Mesendoderm (in vitro differentiated cells): ENCODE measurements at regions not wholly inside any gene's neighbourhood (a gene's known extent, or its start where the extent isn't known, plus 50 kb on each side); places are given as distances from the start of the nearest gene placed in this dataset.
A peak's percentile ranks its signal among the peaks of the same experiment; 100 is the strongest.

Source experiments
- DNase-seq: peaks from one replicate; pipeline ENCODE4 v3.0.0; 2013
- H2AK5ac ChIP-seq: 2 replicates; pipeline ENCODE4 v1.6.1; 2013; ENCODE audit warnings: low read length, inconsistent platforms
- H2BK120ac ChIP-seq: 2 replicates; pipeline ENCODE4 v1.6.1; 2013; ENCODE audit warnings: low read depth, mild to moderate bottlenecking, low read length, moderate library complexity, mixed read lengths
- H2BK15ac ChIP-seq: replicated peaks from 2 replicates; pipeline ENCODE4 v1.6.1; 2013; ENCODE audit warnings: low read depth, mild to moderate bottlenecking, moderate library complexity
- H2BK5ac ChIP-seq: 2 replicates; pipeline ENCODE4 v1.6.1; 2013; ENCODE audit warnings: low read length, inconsistent platforms
- H3K18ac ChIP-seq: 2 replicates; pipeline ENCODE4 v1.6.1; 2013; ENCODE audit warnings: mild to moderate bottlenecking, low read length, mixed read lengths
- H3K23ac ChIP-seq: one replicate; pipeline ENCODE4 v1.6.1; 2013; ENCODE audit warnings: low read length
- H3K27ac ChIP-seq: 2 replicates; pipeline ENCODE4 v1.5.1; 2013; ENCODE audit warnings: low read depth, mild to moderate bottlenecking, inconsistent platforms, low read length, moderate library complexity
- H3K27me3 ChIP-seq: 2 replicates; pipeline ENCODE4 v1.6.1; 2013; ENCODE audit warnings: low read length, control low read depth, mild to moderate bottlenecking, inconsistent platforms; ENCODE audit not compliant: insufficient read depth, poor library complexity
- H3K36me3 ChIP-seq: 2 replicates; pipeline ENCODE4 v1.6.1; 2013; ENCODE audit warnings: low read length, inconsistent platforms; ENCODE audit not compliant: control insufficient read depth, insufficient read depth
- H3K4ac ChIP-seq: one replicate; pipeline ENCODE4 v1.6.1; 2013; ENCODE audit warnings: low read depth, mild to moderate bottlenecking, low read length, moderate library complexity
- H3K4me1 ChIP-seq: 2 replicates; pipeline ENCODE4 v1.6.1; 2013; ENCODE audit warnings: low read depth, low read length, inconsistent platforms; ENCODE audit not compliant: control insufficient read depth
- H3K4me2 ChIP-seq: 2 replicates; pipeline ENCODE4 v1.6.1; 2013; ENCODE audit warnings: low read length
- H3K4me3 ChIP-seq: 2 replicates; pipeline ENCODE4 v1.5.1; 2013; ENCODE audit warnings: mild to moderate bottlenecking, low read length
- H3K56ac ChIP-seq: one replicate; pipeline ENCODE4 v1.6.1; 2013; ENCODE audit warnings: low read length
- H3K79me1 ChIP-seq: 2 replicates; pipeline ENCODE4 v1.6.1; 2013; ENCODE audit warnings: low read length, inconsistent platforms
- H3K79me2 ChIP-seq: 2 replicates; pipeline ENCODE4 v1.6.1; 2013; ENCODE audit warnings: mild to moderate bottlenecking, low read length; ENCODE audit not compliant: control insufficient read depth, insufficient read depth
- H3K9ac ChIP-seq: 2 replicates; pipeline ENCODE4 v1.6.1; 2013; ENCODE audit warnings: low read length, inconsistent platforms
- H4K5ac ChIP-seq: one replicate; pipeline ENCODE4 v1.6.1; 2013; ENCODE audit warnings: low read length
- H4K8ac ChIP-seq: one replicate; pipeline ENCODE4 v1.6.1; 2013; ENCODE audit warnings: low read depth, mild to moderate bottlenecking, control low read depth, low read length, moderate library complexity
- WGBS: extraction: QIAGEN DNeasy Blood & Tissue Kit; methylation state at CpG from one replicate; pipeline ENCODE4 v1.1.7; 2013; ENCODE audit warnings: low lambda C conversion rate, missing lambda C conversion rate; ENCODE audit not compliant: insufficient coverage; ENCODE audit errors: extremely low coverage; 5-methylcytosine and 5-hydroxymethylcytosine counted together

DNA sequence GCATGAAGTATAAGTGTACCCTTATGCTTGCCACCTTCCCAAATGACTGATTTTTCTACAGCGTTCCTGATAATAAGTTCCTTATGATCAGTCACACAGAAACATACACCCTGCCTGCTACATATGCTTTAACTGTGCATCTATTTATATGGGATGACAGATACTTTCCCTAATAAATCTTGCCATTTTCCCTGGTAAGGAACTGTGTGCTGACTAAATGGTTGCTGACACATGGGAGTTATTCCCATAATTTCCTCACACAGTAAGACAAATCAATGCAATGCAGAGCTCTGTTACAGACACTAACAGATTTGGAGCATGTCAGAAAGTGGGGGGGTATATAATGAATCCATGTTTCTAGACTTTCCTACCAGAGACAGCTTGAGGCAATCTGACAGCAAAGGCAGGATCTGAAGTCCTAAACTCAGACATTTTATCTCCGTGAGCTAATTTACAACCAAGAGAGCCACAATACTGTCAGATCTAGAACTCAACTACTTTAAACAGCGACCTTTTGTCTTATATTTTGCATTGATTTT, 86.9 kb upstream of the TCF12 start:
- no peak overlapping the region for H3K27ac ChIP-seq
- no peak overlapping the region for H3K23ac ChIP-seq
- H3K56ac ChIP-seq = no peak overlapping the region
- no CpG with 5 or more reads among the region's 3 CpGs for WGBS
- H4K5ac ChIP-seq = no peak overlapping the region
- H3K9ac ChIP-seq = no peak overlapping the region
- H3K36me3 ChIP-seq = no peaks in the 10 kb centered on the region
- no peaks in the 10 kb centered on the region for H3K79me2 ChIP-seq
- no peak overlapping the region for H2AK5ac ChIP-seq
- H3K4me3 ChIP-seq = no peak overlapping the region
- no peak overlapping the region for H3K4ac ChIP-seq
- no peaks in the 10 kb centered on the region for H3K27me3 ChIP-seq
- no peak overlapping the region for H2BK15ac ChIP-seq
- no peak overlapping the region for H4K8ac ChIP-seq
- DNase-seq = no peak
- H2BK120ac ChIP-seq = no peak overlapping the region
- H3K79me1 ChIP-seq = no peaks in the 10 kb centered on the region
- H2BK5ac ChIP-seq = no peak overlapping the region
- no peak overlapping the region for H3K18ac ChIP-seq
- H3K4me2 ChIP-seq = no peak overlapping the region
- no peaks in the 10 kb centered on the region for H3K4me1 ChIP-seq

DNA sequence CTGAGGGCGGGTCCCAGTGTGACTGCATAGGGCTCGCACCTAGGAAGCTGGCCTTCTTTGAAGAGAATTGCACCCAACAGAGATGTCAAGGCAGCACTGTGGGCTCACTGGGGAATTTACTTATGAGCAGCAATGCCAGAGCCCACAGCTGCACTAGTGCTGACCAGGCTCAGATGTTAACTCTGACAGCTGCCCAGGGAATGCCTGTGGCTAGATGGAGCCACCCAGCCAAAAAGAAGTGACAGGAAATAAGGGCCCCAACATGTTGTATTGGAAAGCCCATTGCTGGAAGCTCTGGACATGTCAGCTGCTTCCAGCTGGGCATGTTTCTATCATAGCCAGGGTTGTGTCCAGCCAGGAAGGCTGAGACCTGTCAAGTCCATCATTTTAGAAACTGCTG, 90.9 kb upstream of the ZNF280D start:
- Histone ChIP-seq H3K79me2 (no peaks in the 10 kb centered on the region), H2AK5ac (no peak overlapping the region), H3K27ac (no peak overlapping the region), H3K4me3 (no peak overlapping the region), H3K36me3 (no peaks in the 10 kb centered on the region), H3K4ac (no peak overlapping the region), H3K4me1 (no peaks in the 10 kb centered on the region), H3K18ac (no peak overlapping the region), H3K27me3 (no peaks in the 10 kb centered on the region), H3K9ac (no peak overlapping the region), H2BK5ac (no peak overlapping the region), H2BK120ac (no peak overlapping the region), H4K8ac (no peak overlapping the region), H2BK15ac (no peak overlapping the region), H3K4me2 (no peak overlapping the region), H3K56ac (no peak overlapping the region), H4K5ac (no peak overlapping the region), H3K23ac (no peak overlapping the region), H3K79me1 (no peaks in the 10 kb centered on the region)
- no CpG with 5 or more reads among the region's 2 CpGs for WGBS
- DNase-seq = no peak

DNA sequence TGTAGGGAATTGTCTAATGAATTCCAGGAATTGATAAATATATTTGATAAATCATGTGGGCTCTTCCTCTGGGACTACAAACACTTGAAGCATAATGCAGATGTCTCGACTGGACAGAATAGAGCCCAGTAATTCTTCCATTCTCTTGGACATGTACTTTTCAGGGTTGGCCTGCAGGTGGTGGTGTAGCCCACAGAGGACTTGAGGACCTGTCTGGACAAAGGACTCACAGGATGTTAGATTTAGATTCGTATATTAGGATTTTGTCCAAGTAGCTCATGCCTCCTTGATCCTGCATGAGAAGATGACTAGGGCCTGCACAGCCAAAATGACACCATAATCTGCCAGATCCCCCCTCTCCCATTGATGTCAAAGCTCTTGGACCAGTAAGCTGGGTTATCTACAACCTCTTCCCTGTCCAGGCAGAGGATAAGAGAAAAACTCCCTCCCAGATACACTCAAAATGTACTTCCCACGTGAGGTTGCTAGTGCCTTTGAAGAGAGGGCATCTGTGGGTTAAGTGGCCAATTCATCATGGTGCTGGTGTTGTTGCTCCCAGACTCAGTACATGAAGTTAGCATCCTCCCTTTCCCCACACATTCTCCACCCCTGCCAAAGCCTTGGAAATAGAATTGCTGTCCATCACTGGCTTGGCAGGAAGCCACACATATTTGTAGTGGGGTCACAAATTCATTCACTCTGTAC, 88.6 kb upstream of the ZNF280D start:
- Histone ChIP-seq H3K36me3 (no peaks in the 10 kb centered on the region), H2BK15ac (no peak overlapping the region), H3K27ac (no peak overlapping the region), H2BK120ac (no peak overlapping the region), H2AK5ac (no peak overlapping the region), H4K8ac (no peak overlapping the region), H3K4ac (no peak overlapping the region), H3K56ac (no peak overlapping the region), H3K4me2 (no peak overlapping the region), H3K79me1 (no peaks in the 10 kb centered on the region), H3K27me3 (no peaks in the 10 kb centered on the region), H3K79me2 (no peaks in the 10 kb centered on the region), H3K4me3 (no peak overlapping the region), H4K5ac (no peak overlapping the region), H2BK5ac (no peak overlapping the region), H3K18ac (no peak overlapping the region), H3K9ac (no peak overlapping the region), H3K23ac (no peak overlapping the region), H3K4me1 (no peaks in the 10 kb centered on the region)
- DNase-seq = peak; percentile 58
- WGBS = no CpG with 5 or more reads among the region's 3 CpGs

DNA sequence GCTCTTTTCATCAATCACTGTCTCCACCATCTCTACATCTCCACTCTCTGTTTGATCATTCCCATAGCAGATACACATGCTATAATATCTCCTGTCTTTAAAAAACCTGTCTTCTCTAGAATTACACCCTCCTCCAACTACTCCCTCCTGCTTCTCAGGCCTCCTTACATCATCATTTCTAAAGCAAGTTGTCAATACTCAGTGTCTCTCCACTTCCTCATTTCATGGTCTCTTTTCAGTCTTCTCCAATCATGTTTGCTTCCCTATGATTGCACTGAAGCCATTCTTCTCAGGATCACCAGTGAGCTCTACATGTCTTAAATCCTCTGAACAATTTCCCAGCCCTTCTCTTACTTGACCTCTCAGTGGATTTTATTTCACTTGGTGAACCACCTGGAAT, 87.0 kb upstream of the ZNF280D start:
- Histone ChIP-seq H3K4me3 (no peak overlapping the region), H4K8ac (no peak overlapping the region), H3K4me1 (no peaks in the 10 kb centered on the region), H3K56ac (no peak overlapping the region), H3K9ac (no peak overlapping the region), H2BK15ac (no peak overlapping the region), H3K36me3 (no peaks in the 10 kb centered on the region), H3K27me3 (no peaks in the 10 kb centered on the region), H3K18ac (no peak overlapping the region), H3K23ac (no peak overlapping the region), H3K4ac (no peak overlapping the region), H2BK120ac (no peak overlapping the region), H2AK5ac (no peak overlapping the region), H3K79me1 (no peaks in the 10 kb centered on the region), H4K5ac (no peak overlapping the region), H3K4me2 (no peak overlapping the region), H3K27ac (no peak overlapping the region), H2BK5ac (no peak overlapping the region), H3K79me2 (no peaks in the 10 kb centered on the region)
- no peak for DNase-seq

DNA sequence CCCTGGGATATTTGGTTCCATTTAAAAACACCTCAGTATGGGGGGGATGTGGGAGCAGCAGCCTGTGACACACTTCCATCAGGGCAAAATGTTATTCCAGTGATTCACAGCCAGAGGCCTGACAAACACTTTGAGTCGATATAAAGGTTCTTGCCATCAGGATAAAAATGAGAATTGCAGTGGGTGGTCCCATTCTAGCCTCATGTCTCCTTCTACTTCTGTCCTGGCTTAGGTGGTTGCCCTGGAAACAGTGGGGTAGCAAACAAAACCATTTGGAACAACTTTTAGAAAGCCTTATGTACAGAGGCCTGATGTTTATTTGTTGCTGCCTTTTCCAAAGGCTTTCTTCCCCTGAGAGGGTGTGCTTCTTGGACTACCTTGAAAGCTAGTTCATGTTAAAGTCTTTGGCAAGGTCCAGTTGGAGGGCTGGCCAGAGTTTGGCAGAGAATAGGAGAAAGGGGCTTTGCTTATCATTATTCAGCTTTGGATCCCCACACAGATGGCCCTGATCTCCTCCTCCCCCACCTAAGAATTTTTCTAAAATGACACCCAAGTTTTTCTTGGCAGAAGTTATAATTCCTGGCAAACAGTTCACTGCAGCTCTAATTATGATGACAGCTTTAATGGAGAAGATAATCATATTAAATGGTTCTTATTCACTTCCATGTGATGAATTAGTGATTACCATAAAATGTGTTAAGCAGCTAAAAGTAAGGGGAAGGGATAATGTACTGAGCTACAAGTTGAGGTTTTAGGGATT, 84.2 kb upstream of the ZNF280D start:
- no peaks in the 10 kb centered on the region for H3K79me1 ChIP-seq
- H3K4ac ChIP-seq = no peak overlapping the region
- no peak overlapping the region for H3K4me3 ChIP-seq
- peak; percentile 45 for DNase-seq
- H3K27ac ChIP-seq = no peak overlapping the region
- no peak overlapping the region for H3K4me2 ChIP-seq
- H2AK5ac ChIP-seq = no peak overlapping the region
- H3K4me1 ChIP-seq = no peaks in the 10 kb centered on the region
- H4K5ac ChIP-seq = no peak overlapping the region
- H4K8ac ChIP-seq = no peak overlapping the region
- H3K27me3 ChIP-seq = no peaks in the 10 kb centered on the region
- no peak overlapping the region for H3K56ac ChIP-seq
- no peak overlapping the region for H3K18ac ChIP-seq
- no peak overlapping the region for H3K23ac ChIP-seq
- no peak overlapping the region for H2BK5ac ChIP-seq
- no peak overlapping the region for H3K9ac ChIP-seq
- no CpG with 5 or more reads among the region's 1 CpG for WGBS
- H2BK120ac ChIP-seq = no peak overlapping the region
- no peak overlapping the region for H2BK15ac ChIP-seq
- no peaks in the 10 kb centered on the region for H3K36me3 ChIP-seq
- H3K79me2 ChIP-seq = no peaks in the 10 kb centered on the region
